Fibroblast of mammary gland (primary cell): ENCODE measurements at regions not wholly inside any gene's neighbourhood (a gene's known extent, or its start where the extent isn't known, plus 50 kb on each side); places are given as distances from the start of the nearest gene placed in this dataset.
"Not testable (repeated sequence)": the region's sequence is repeated elsewhere in the genome, so short reads cannot be mapped to it uniquely, and the experiment has no call there.

Experiments used
- DNase-seq: peaks from one replicate; pipeline ENCODE4 v3.0.0-alpha.2; 2010; ENCODE audit warnings: low read depth
- H3K4me3 ChIP-seq: 2 replicates; pipeline ENCODE4 v1.5.1; 2011; ENCODE audit warnings: low read depth, mild to moderate bottlenecking, low read length, moderate library complexity; ENCODE audit not compliant: control insufficient read depth
- CTCF ChIP-seq: conservative IDR thresholded peaks from 2 replicates; pipeline ENCODE4 v1.5.1; 2011; ENCODE audit warnings: low read depth, low read length, inconsistent platforms; ENCODE audit not compliant: control insufficient read depth, insufficient read depth

- no peak overlapping the region for H3K4me3 ChIP-seq
- TF ChIP-seq CTCF: no peak
- DNase-seq: no peak
Measured at GRCh38 chr7:85356916-85357315, 170.1 kb upstream of the SEMA3D start.

- no peak overlapping the region for H3K4me3 ChIP-seq
- TF ChIP-seq CTCF: no peak
- no peak for DNase-seq
Measured at GRCh38 chr7:85343484-85343883, 156.6 kb upstream of the SEMA3D start.

- no peak for DNase-seq
- H3K4me3 ChIP-seq: no peak overlapping the region
- TF ChIP-seq CTCF: no peak
Measured at GRCh38 chr7:85342781-85343180, 155.9 kb upstream of the SEMA3D start.

GRCh38 chr7:85341973-85342372 lies 155.1 kb upstream of the SEMA3D start:
- TF ChIP-seq CTCF: no peak
- no peak overlapping the region for H3K4me3 ChIP-seq

GRCh38 chr7:85341121-85341520 lies 154.3 kb upstream of the SEMA3D start:
- DNase-seq: no peak
- H3K4me3 ChIP-seq: no peak overlapping the region
- TF ChIP-seq CTCF: no peak

More at GRCh38 chr7:85341973-85342372, 155.1 kb upstream of the SEMA3D start:
- DNase-seq: no peak

GRCh38 chr7:85336086-85336485 lies 149.2 kb upstream of the SEMA3D start:
- no peak for TF ChIP-seq CTCF
- no peak for DNase-seq
- H3K4me3 ChIP-seq: no peak overlapping the region

- not testable (repeated sequence) for H3K4me3 ChIP-seq, DNase-seq
Measured at GRCh38 chr7:85335113-85335512, 148.3 kb upstream of the SEMA3D start.
